GM23338 (cell line): ENCODE measurements at regions not wholly inside any gene's neighbourhood (a gene's known extent, or its start where the extent isn't known, plus 50 kb on each side); places are given as distances from the start of the nearest gene placed in this dataset.

ENCODE experiments used
- CREB1 ChIP-seq: fragments of 250-450 bp; sonication (Bioruptor Pico); IDR thresholded peaks from 2 replicates; pipeline ENCODE4 v1.5.0; 2020; ENCODE audit warnings: low read depth, mild to moderate bottlenecking, moderate library complexity
- CTCF ChIP-seq, 2 experiments: fragments of 200-600 bp in 1 of 2; sonication (generic) in 1 of 2; conservative IDR thresholded peaks; 2 replicates each; pipeline versions ENCODE4 v1.5.1 to v1.6.1; 2016 to 2017; ENCODE audit warnings: antibody characterized with exemption in 2 of 2, low read depth in 2 of 2, mild to moderate bottlenecking in 2 of 2, moderate library complexity in 1 of 2
- EZH2phosphoT487 ChIP-seq: fragments of 200-600 bp; sonication (generic); IDR thresholded peaks from one replicate; pipeline ENCODE4 v1.8.1; 2018; ENCODE audit warnings: antibody characterized with exemption; ENCODE audit not compliant: unreplicated experiment
- POLR2AphosphoS5 ChIP-seq: IDR thresholded peaks from 2 replicates; pipeline ENCODE4 v1.6.1; 2016; ENCODE audit warnings: antibody characterized with exemption, low read depth
- REST ChIP-seq: IDR thresholded peaks from one replicate; pipeline ENCODE4 v1.6.1; 2018; ENCODE audit warnings: antibody characterized with exemption; ENCODE audit not compliant: unreplicated experiment
- STAT1 ChIP-seq: IDR thresholded peaks from one replicate; pipeline ENCODE4 v1.6.1; 2016; ENCODE audit warnings: antibody characterized with exemption; ENCODE audit not compliant: unreplicated experiment
- ZNF114 ChIP-seq: fragments of 250-450 bp; sonication (Bioruptor Pico); IDR thresholded peaks from 2 replicates; pipeline ENCODE4 v1.5.0; 2020; ENCODE audit warnings: mild to moderate bottlenecking, moderate library complexity
- ZNF331 ChIP-seq: fragments of 250-450 bp; sonication (Bioruptor Pico); IDR thresholded peaks from 2 replicates; pipeline ENCODE4 v1.5.0; 2020; ENCODE audit warnings: low read depth, mild to moderate bottlenecking, moderate library complexity
- TF ChIP-seq, protein P1 (sequence below): IDR thresholded peaks from 2 replicates; pipeline ENCODE4 v1.6.1; 2016; ENCODE audit warnings: antibody characterized with exemption

GRCh38 chr11:95521133-95521542, 268.4 kb downstream of the FAM76B start:
- TF ChIP-seq POLR2AphosphoS5 (no peak), ZNF331 (CRISPR knock-in tag) (no peak), CTCF (conservative IDR thresholded peaks at IDR 0.05; ENCODE audit: low read depth in 2 of 2) (no peak), ZNF114 (CRISPR knock-in tag) (no peak), REST (no peak), STAT1 (no peak), EZH2phosphoT487 (no peak), CREB1 (no peak)
- TF ChIP-seq, protein P1, sequence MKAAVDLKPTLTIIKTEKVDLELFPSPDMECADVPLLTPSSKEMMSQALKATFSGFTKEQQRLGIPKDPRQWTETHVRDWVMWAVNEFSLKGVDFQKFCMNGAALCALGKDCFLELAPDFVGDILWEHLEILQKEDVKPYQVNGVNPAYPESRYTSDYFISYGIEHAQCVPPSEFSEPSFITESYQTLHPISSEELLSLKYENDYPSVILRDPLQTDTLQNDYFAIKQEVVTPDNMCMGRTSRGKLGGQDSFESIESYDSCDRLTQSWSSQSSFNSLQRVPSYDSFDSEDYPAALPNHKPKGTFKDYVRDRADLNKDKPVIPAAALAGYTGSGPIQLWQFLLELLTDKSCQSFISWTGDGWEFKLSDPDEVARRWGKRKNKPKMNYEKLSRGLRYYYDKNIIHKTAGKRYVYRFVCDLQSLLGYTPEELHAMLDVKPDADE: no peak
